ENCODE measurements at regions not wholly inside any gene's neighbourhood (a gene's known extent, or its start where the extent isn't known, plus 50 kb on each side); places are given as distances from the start of the nearest gene placed in this dataset.

DNA sequence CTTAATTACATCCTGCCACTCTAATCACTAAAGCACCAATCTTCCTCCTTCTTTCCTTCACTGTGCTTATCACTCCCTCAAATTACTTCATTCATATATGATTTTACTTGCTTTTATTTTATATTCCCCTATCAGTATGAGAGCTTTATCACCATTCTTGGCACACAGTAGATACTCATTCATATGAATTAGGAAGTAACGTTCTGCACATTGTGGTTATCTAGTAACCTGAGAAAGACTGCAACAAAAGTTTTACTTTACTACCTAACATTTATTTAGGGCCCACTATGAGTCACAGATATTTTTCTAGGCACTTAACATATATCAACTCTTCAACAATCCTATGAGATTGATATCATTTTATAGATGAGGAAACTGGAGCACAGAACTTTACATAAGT lies 1559.9 kb upstream of the TENM4 start (continued):
- TF ChIP-seq, protein P1, sequence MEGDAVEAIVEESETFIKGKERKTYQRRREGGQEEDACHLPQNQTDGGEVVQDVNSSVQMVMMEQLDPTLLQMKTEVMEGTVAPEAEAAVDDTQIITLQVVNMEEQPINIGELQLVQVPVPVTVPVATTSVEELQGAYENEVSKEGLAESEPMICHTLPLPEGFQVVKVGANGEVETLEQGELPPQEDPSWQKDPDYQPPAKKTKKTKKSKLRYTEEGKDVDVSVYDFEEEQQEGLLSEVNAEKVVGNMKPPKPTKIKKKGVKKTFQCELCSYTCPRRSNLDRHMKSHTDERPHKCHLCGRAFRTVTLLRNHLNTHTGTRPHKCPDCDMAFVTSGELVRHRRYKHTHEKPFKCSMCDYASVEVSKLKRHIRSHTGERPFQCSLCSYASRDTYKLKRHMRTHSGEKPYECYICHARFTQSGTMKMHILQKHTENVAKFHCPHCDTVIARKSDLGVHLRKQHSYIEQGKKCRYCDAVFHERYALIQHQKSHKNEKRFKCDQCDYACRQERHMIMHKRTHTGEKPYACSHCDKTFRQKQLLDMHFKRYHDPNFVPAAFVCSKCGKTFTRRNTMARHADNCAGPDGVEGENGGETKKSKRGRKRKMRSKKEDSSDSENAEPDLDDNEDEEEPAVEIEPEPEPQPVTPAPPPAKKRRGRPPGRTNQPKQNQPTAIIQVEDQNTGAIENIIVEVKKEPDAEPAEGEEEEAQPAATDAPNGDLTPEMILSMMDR (IDR thresholded peaks at IDR 0.05; ENCODE audit: low read depth, low read length, missing input control) = no peak
- TF ChIP-seq JUND (IDR thresholded peaks at IDR 0.05) = no peak
- no peak for TF ChIP-seq HNF4A (conservative IDR thresholded peaks at IDR 0.05)

DNA sequence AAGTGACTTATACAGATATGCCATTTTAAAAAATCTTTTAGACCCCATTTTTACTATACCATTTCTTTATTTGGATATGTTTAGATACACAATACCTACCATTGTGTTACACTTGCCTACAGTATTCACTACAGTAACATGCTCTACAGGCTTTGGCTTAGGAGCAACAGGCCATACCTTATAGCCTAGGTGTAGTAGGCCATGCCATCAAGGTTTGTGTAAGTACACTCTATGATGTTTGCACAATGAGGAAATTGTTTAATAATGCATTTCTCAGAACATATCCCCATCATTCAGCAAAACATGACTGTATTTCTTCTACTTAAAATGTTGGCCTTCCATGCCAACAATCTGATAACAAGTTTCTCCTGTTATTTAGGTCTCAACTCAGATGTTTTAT lies 1559.5 kb upstream of the TENM4 start:
- Histone ChIP-seq H3K36me3 (ENCODE audit: control insufficient read depth in 4 of 4, insufficient read depth in 3 of 4, low read depth in 1 of 4, low read length in 3 of 4) (no peaks in the 10 kb centered on the region), H3K27me3 (ENCODE audit: control insufficient read depth in 4 of 4, insufficient read depth in 4 of 4, low read length in 3 of 4) (peaks cover 0 to 4% (median 0%) of the 10 kb centered on the region in 4 donors), H3K27ac (ENCODE audit: low read depth in 1 of 2, low read length in 2 of 2) (no peak overlapping the region), H3K4me3 (ENCODE audit: low read depth in 1 of 3, low read length in 3 of 3) (no peak overlapping the region), H3K4me1 (ENCODE audit: control insufficient read depth in 4 of 4, insufficient read depth in 4 of 4, low read length in 3 of 4) (no peaks in the 10 kb centered on the region), H3K9me3 (ENCODE audit: control insufficient read depth in 4 of 4, low read length in 3 of 4) (no peaks in the 10 kb centered on the region), H3K9ac (ENCODE audit: low read depth in 1 of 2, low read length in 2 of 2) (no peak overlapping the region)
- no peak for DNase-seq (ENCODE audit: low spot score)
- TF ChIP-seq, protein P2, sequence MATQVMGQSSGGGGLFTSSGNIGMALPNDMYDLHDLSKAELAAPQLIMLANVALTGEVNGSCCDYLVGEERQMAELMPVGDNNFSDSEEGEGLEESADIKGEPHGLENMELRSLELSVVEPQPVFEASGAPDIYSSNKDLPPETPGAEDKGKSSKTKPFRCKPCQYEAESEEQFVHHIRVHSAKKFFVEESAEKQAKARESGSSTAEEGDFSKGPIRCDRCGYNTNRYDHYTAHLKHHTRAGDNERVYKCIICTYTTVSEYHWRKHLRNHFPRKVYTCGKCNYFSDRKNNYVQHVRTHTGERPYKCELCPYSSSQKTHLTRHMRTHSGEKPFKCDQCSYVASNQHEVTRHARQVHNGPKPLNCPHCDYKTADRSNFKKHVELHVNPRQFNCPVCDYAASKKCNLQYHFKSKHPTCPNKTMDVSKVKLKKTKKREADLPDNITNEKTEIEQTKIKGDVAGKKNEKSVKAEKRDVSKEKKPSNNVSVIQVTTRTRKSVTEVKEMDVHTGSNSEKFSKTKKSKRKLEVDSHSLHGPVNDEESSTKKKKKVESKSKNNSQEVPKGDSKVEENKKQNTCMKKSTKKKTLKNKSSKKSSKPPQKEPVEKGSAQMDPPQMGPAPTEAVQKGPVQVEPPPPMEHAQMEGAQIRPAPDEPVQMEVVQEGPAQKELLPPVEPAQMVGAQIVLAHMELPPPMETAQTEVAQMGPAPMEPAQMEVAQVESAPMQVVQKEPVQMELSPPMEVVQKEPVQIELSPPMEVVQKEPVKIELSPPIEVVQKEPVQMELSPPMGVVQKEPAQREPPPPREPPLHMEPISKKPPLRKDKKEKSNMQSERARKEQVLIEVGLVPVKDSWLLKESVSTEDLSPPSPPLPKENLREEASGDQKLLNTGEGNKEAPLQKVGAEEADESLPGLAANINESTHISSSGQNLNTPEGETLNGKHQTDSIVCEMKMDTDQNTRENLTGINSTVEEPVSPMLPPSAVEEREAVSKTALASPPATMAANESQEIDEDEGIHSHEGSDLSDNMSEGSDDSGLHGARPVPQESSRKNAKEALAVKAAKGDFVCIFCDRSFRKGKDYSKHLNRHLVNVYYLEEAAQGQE (IDR thresholded peaks at IDR 0.05) = no peak
- no peak for TF ChIP-seq TAF1 (conservative IDR thresholded peaks at IDR 0.05)
- TF ChIP-seq, protein P3, sequence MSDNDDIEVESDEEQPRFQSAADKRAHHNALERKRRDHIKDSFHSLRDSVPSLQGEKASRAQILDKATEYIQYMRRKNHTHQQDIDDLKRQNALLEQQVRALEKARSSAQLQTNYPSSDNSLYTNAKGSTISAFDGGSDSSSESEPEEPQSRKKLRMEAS (IDR thresholded peaks at IDR 0.05) = no peak

DNA sequence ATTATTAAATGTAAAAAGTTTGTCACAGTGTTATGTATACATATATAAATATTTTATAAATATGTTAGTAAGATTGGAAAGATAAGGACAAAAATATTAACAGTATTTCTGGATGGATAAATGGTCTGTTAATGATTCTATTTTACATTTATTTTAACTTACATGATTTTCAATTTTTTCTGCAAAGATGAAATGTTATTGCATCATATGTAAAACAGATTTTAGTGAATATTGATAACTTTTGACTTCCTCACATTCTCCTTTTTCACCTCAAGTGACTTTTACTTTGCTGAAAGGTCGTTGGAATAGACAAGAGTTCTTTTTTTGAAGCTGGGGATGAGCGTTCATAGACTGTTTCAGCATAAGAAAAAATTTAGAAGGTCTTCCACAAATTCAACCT lies 1554.7 kb upstream of the TENM4 start:
- no peaks in the 10 kb centered on the region for H3K27me3 ChIP-seq (ENCODE audit: control insufficient read depth in 4 of 4, insufficient read depth in 4 of 4, low read length in 3 of 4)
- no peak overlapping the region for H3K9ac ChIP-seq (ENCODE audit: low read depth in 1 of 2, low read length in 2 of 2)
- WGBS = 56% methylated on average over 2 of the region's 2 CpGs
- DNase-seq (ENCODE audit: low spot score) = no peak
- no peaks in the 10 kb centered on the region for H3K4me1 ChIP-seq (ENCODE audit: control insufficient read depth in 4 of 4, insufficient read depth in 4 of 4, low read length in 3 of 4)
- H3K9me3 ChIP-seq (ENCODE audit: control insufficient read depth in 4 of 4, low read length in 3 of 4) = no peaks in the 10 kb centered on the region
- H3K27ac ChIP-seq (ENCODE audit: low read depth in 1 of 2, low read length in 2 of 2) = no peak overlapping the region
- TF ChIP-seq HNF4A (conservative IDR thresholded peaks at IDR 0.05) (no peak), RAD21 (IDR thresholded peaks at IDR 0.05) (no peak)
- TF ChIP-seq, protein P4, sequence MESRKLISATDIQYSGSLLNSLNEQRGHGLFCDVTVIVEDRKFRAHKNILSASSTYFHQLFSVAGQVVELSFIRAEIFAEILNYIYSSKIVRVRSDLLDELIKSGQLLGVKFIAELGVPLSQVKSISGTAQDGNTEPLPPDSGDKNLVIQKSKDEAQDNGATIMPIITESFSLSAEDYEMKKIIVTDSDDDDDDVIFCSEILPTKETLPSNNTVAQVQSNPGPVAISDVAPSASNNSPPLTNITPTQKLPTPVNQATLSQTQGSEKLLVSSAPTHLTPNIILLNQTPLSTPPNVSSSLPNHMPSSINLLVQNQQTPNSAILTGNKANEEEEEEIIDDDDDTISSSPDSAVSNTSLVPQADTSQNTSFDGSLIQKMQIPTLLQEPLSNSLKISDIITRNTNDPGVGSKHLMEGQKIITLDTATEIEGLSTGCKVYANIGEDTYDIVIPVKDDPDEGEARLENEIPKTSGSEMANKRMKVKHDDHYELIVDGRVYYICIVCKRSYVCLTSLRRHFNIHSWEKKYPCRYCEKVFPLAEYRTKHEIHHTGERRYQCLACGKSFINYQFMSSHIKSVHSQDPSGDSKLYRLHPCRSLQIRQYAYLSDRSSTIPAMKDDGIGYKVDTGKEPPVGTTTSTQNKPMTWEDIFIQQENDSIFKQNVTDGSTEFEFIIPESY (IDR thresholded peaks at IDR 0.05) = no peak
- TF ChIP-seq, protein P2 (IDR thresholded peaks at IDR 0.05) = no peak
- H3K36me3 ChIP-seq (ENCODE audit: control insufficient read depth in 4 of 4, insufficient read depth in 3 of 4, low read depth in 1 of 4, low read length in 3 of 4) = no peaks in the 10 kb centered on the region
- no peak overlapping the region for H3K4me3 ChIP-seq (ENCODE audit: low read depth in 1 of 3, low read length in 3 of 3)

All from liver (tissue), 8 donors.